Lower leg skin (tissue), 3 donors: ENCODE measurements at regions not wholly inside any gene's neighbourhood (a gene's known extent, or its start where the extent isn't known, plus 50 kb on each side); places are given as distances from the start of the nearest gene placed in this dataset.

Experiments
- CTCF ChIP-seq, 3 donors: fragments of 450-650 bp; IDR thresholded peaks; one replicate each; pipeline ENCODE4 v1.5.1; 2016; ENCODE audit warnings: antibody characterized with exemption in 3 of 3, mild to moderate bottlenecking in 3 of 3, moderate library complexity in 2 of 3
- POLR2A ChIP-seq, 2 donors: fragments of 450-650 bp; IDR thresholded peaks; one replicate each; pipeline ENCODE4 v1.6.1; 2016 to 2017; ENCODE audit warnings: antibody characterized with exemption in 2 of 2, mild to moderate bottlenecking in 1 of 2, moderate library complexity in 1 of 2

- TF ChIP-seq POLR2A (IDR thresholded peaks at IDR 0.05), result no peak
- TF ChIP-seq CTCF (IDR thresholded peaks at IDR 0.05), result no peak
Observed at GRCh38 chr12:59329462-59329861, 266.4 kb upstream of the SLC16A7 start.
